H1 (cell line): ENCODE measurements at regions not wholly inside any gene's neighbourhood (a gene's known extent, or its start where the extent isn't known, plus 50 kb on each side); places are given as distances from the start of the nearest gene placed in this dataset.

ENCODE experiments used
- CTCF ChIA-PET: fragments of 300-600 bp; sonication (Branson Sonifier 250); formaldehyde crosslinking; loops from one replicate; lab custom pipeline; 2021; ENCODE audit not compliant: partially characterized antibody; lab: Charles Lee
- POLR2A ChIA-PET: fragments of 300-600 bp; sonication (Branson Sonifier 250); formaldehyde crosslinking; loops from one replicate; lab custom pipeline; 2021; ENCODE audit warnings: inconsistent platforms; ENCODE audit not compliant: partially characterized antibody; lab: Charles Lee
- DNase-seq, 2 experiments: peaks; one replicate each; pipeline versions ENCODE4 v3.0.0 to v3.0.0-alpha.2; 2010 to 2022; ENCODE audit warnings: low spot score in 2 of 2, low read depth in 1 of 2, mixed read lengths in 1 of 2
- FAIRE-seq: peaks from 2 replicates; lab custom pipeline; 2011; peaks lifted over from hg19 to GRCh38; lab: Jason Lieb, UNC
- H2AFZ ChIP-seq: 2 replicates; pipeline ENCODE4 v1.8.1; 2012; ENCODE audit warnings: low read length, inconsistent platforms
- H2AK5ac ChIP-seq: 2 replicates; pipeline ENCODE4 v1.6.1; 2013; ENCODE audit warnings: low read depth, low read length
- H2BK120ac ChIP-seq: replicated peaks from 2 replicates; pipeline ENCODE3; 2013; ENCODE audit warnings: low read depth, low read length, inconsistent platforms
- H2BK12ac ChIP-seq: 2 replicates; pipeline ENCODE4 v1.6.1; 2013; ENCODE audit warnings: low read depth, low read length
- H2BK15ac ChIP-seq: 2 replicates; pipeline ENCODE4 v1.6.1; 2013; ENCODE audit warnings: low read length
- H2BK20ac ChIP-seq: 2 replicates; pipeline ENCODE4 v1.6.1; 2013; ENCODE audit warnings: low read length
- H2BK5ac ChIP-seq: 2 replicates; pipeline ENCODE4 v1.6.1; 2013; ENCODE audit warnings: low read depth, low read length
- H3K14ac ChIP-seq: 2 replicates; pipeline ENCODE4 v1.6.1; 2013; ENCODE audit warnings: inconsistent platforms; ENCODE audit not compliant: insufficient read length
- H3K18ac ChIP-seq: 2 replicates; pipeline ENCODE4 v1.6.1; 2013; ENCODE audit warnings: low read length; ENCODE audit errors: extremely low read depth
- H3K23ac ChIP-seq: 2 replicates; pipeline ENCODE4 v1.6.1; 2013; ENCODE audit warnings: inconsistent platforms; ENCODE audit not compliant: insufficient read length
- H3K23me2 ChIP-seq: 2 replicates; pipeline ENCODE4 v1.6.1; 2013; ENCODE audit warnings: low read depth, low read length
- H3K27ac ChIP-seq: 2 replicates; pipeline ENCODE4 v1.6.1; 2011; ENCODE audit warnings: low read depth, low read length, inconsistent platforms
- H3K27me3 ChIP-seq, 4 experiments: replicated peaks in 1 of 4; 1 replicate in 1 of 4; 2 replicates in 3 of 4; pipeline versions ENCODE4 v1.6.1 to v1.8.1; 2011 to 2013; ENCODE audit warnings: low read length in 3 of 4, mild to moderate bottlenecking in 3 of 4, inconsistent platforms in 2 of 4, mixed read lengths in 2 of 4, moderate library complexity in 1 of 4; ENCODE audit not compliant: control insufficient read depth in 3 of 4, insufficient read depth in 3 of 4; ENCODE audit errors: extremely low read depth in 1 of 4
- H3K36me3 ChIP-seq, 4 experiments: 2 replicates each; pipeline versions ENCODE4 v1.6.1 to v1.8.1; 2011 to 2013; ENCODE audit warnings: mild to moderate bottlenecking in 4 of 4, low read length in 3 of 4, moderate library complexity in 2 of 4, control low read depth in 1 of 4, inconsistent platforms in 1 of 4; ENCODE audit not compliant: insufficient read depth in 4 of 4, control insufficient read depth in 2 of 4
- H3K4ac ChIP-seq: replicated peaks from 2 replicates; pipeline ENCODE3; 2013; ENCODE audit warnings: low read length, low read depth, mixed read lengths, inconsistent platforms; ENCODE audit not compliant: insufficient read length
- H3K4me1 ChIP-seq, 4 experiments: replicated peaks in 1 of 4; 1 replicate in 1 of 4; 2 replicates in 3 of 4; pipeline versions ENCODE4 v1.6.1 to v1.8.1; 2011 to 2013; ENCODE audit warnings: low read length in 3 of 4, inconsistent platforms in 2 of 4, mixed read lengths in 1 of 4; ENCODE audit not compliant: insufficient read depth in 4 of 4, control insufficient read depth in 3 of 4
- H3K4me2 ChIP-seq, 2 experiments: 2 replicates each; pipeline versions ENCODE4 v1.6.1 to v1.8.1; 2011 to 2013; ENCODE audit warnings: low read depth in 2 of 2, low read length in 2 of 2, control low read depth in 1 of 2, inconsistent platforms in 1 of 2, mild to moderate bottlenecking in 1 of 2; ENCODE audit not compliant: insufficient read depth in 1 of 2
- H3K4me3 ChIP-seq, 4 experiments: fragments of 200-600, 300-600 bp in 1 of 4; sonication (generic), shearing (Covaris generic), sonication (Bioruptor Twin) in 1 of 4; 2 replicates each; pipeline versions ENCODE4 v1.5.1 to v1.8.1; 2011 to 2016; ENCODE audit warnings: low read length in 4 of 4, low read depth in 3 of 4, control low read depth in 2 of 4, inconsistent platforms in 2 of 4, mild to moderate bottlenecking in 2 of 4, mixed read lengths in 1 of 4, moderate library complexity in 1 of 4; ENCODE audit not compliant: insufficient read depth in 2 of 4; ENCODE audit errors: extremely low read depth in 1 of 4
- H3K56ac ChIP-seq: replicated peaks from 2 replicates; pipeline ENCODE3; 2013; ENCODE audit warnings: low read depth, mild to moderate bottlenecking, mixed read lengths, low read length, inconsistent platforms; ENCODE audit not compliant: insufficient read length
- H3K79me1 ChIP-seq: 2 replicates; pipeline ENCODE4 v1.6.1; 2013; ENCODE audit warnings: low read depth, low read length, control low read depth
- H3K79me2 ChIP-seq, 2 experiments: 2 replicates each; pipeline versions ENCODE4 v1.6.1 to v1.8.1; 2012 to 2013; ENCODE audit warnings: low read length in 2 of 2, mild to moderate bottlenecking in 2 of 2, inconsistent platforms in 1 of 2; ENCODE audit not compliant: insufficient read depth in 2 of 2, control insufficient read depth in 1 of 2
- H3K9ac ChIP-seq, 4 experiments: replicated peaks in 1 of 4; 1 replicate in 1 of 4; 2 replicates in 3 of 4; pipeline versions ENCODE4 v1.6.1 to v1.8.1; 2011 to 2013; ENCODE audit warnings: low read depth in 3 of 4, low read length in 3 of 4, control low read depth in 2 of 4, mild to moderate bottlenecking in 2 of 4, moderate library complexity in 2 of 4, inconsistent platforms in 1 of 4; ENCODE audit errors: extremely low read depth in 1 of 4
- H3K9me3 ChIP-seq, 2 experiments: 2 replicates each; pipeline versions ENCODE4 v1.6.1 to v1.8.1; 2012 to 2013; ENCODE audit warnings: mild to moderate bottlenecking in 2 of 2, moderate library complexity in 2 of 2, control low read depth in 1 of 2, inconsistent platforms in 1 of 2, low read depth in 1 of 2, low read length in 1 of 2, mixed read lengths in 1 of 2; ENCODE audit not compliant: insufficient read depth in 2 of 2
- H4K20me1 ChIP-seq, 2 experiments: replicated peaks in 1 of 2; 2 replicates each; pipeline versions ENCODE3 to v1.8.1; 2011 to 2013; ENCODE audit warnings: inconsistent platforms in 2 of 2, low read length in 2 of 2, mild to moderate bottlenecking in 1 of 2; ENCODE audit not compliant: insufficient read depth in 2 of 2, control insufficient read depth in 1 of 2
- H4K5ac ChIP-seq: 2 replicates; pipeline ENCODE4 v1.6.1; 2013; ENCODE audit warnings: low read length, low read depth, mixed read lengths, inconsistent platforms; ENCODE audit not compliant: insufficient read length
- H4K8ac ChIP-seq: 2 replicates; pipeline ENCODE4 v1.8.0; 2013; ENCODE audit warnings: mild to moderate bottlenecking, moderate library complexity, low read length, inconsistent platforms; ENCODE audit not compliant: insufficient read depth; ENCODE audit errors: extremely low read depth
- H4K91ac ChIP-seq: replicated peaks from 2 replicates; pipeline ENCODE3; 2013; ENCODE audit warnings: low read length, mixed read lengths, inconsistent platforms; ENCODE audit not compliant: insufficient read length
- EGR1 ChIP-seq: IDR thresholded peaks from 2 replicates; pipeline ENCODE4 v1.6.1; 2011; ENCODE audit warnings: low read depth, low read length, borderline replicate concordance
- SRF ChIP-seq: IDR thresholded peaks from 2 replicates; pipeline ENCODE4 v1.6.1; 2011; ENCODE audit warnings: mild to moderate bottlenecking, low read depth, low read length, moderate library complexity
- WGBS, 2 experiments: shearing (Covaris generic) in 1 of 2; methylation state at CpG; one replicate each; pipeline versions ENCODE4 v1.1.6 to v1.1.7; 2013 to 2015; ENCODE audit warnings: low lambda C conversion rate in 2 of 2, mixed read lengths in 2 of 2, inconsistent platforms in 1 of 2, low coverage in 1 of 2, missing lambda C conversion rate in 1 of 2; ENCODE audit not compliant: insufficient replicate concordance in 2 of 2, insufficient coverage in 1 of 2, insufficient read length in 1 of 2; ENCODE audit errors: extremely low coverage in 1 of 2, missing lambda C conversion rate in 1 of 2; 5-methylcytosine and 5-hydroxymethylcytosine counted together

DNA sequence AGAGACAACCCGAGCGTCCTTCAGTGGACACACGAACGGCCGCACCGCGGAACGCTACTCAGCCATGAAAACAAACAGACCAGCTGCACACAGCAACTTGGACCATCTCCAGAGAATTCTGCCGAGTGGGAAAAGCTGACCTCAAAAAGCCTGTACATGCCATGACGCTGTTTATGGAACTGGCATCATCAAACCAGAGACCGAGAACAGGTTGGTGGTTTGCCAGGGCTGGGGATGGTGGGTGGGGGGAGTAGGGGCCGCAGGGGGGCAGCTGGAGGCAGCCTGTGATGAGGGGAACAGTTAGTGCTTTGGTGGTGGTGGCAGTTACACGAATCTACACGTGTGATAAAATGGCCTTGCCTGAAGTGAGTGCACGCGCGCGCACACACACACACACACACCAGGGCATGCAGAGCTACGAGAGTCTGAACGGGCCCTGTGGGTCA is 169.8 kb downstream of the LAT start:
- DNase-seq (no peak), FAIRE-seq (no peak)
- no peak overlapping the region for H2AK5ac ChIP-seq
- no peaks in the 10 kb centered on the region for H3K79me2 ChIP-seq
- no peak overlapping the region for H3K18ac ChIP-seq
- no peak overlapping the region for H2BK15ac ChIP-seq
- H3K9ac ChIP-seq = no peak overlapping the region
- H3K27ac ChIP-seq = no peak overlapping the region
- no peak overlapping the region for H4K91ac ChIP-seq
- peaks cover 2 to 10% (median 6%) of the 10 kb centered on the region in 4 experiments; a peak in 5 of 7 replicates for H3K4me1 ChIP-seq
- H3K79me1 ChIP-seq = no peaks in the 10 kb centered on the region
- H3K14ac ChIP-seq = no peak overlapping the region
- CTCF ChIA-PET = no interaction called here
- no peaks in the 10 kb centered on the region for H3K36me3 ChIP-seq
- H4K5ac ChIP-seq = no peak overlapping the region
- H2BK12ac ChIP-seq = no peak overlapping the region; the same call in 1 of the 2 replicates
- H3K56ac ChIP-seq = no peak overlapping the region
- no peak overlapping the region for H4K8ac ChIP-seq
- POLR2A ChIA-PET = no interaction called here
- no peak overlapping the region for H3K4me2 ChIP-seq
- no peak overlapping the region for H3K4ac ChIP-seq
- TF ChIP-seq EGR1 (no peak), SRF (no peak)
- H3K27me3 ChIP-seq = no peaks in the 10 kb centered on the region
- no peaks in the 10 kb centered on the region for H3K23me2 ChIP-seq
- no peaks in the 10 kb centered on the region; a peak in 1 of 4 replicates for H3K9me3 ChIP-seq
- H2BK120ac ChIP-seq = no peak overlapping the region
- H4K20me1 ChIP-seq = no peaks in the 10 kb centered on the region
- no peak overlapping the region for H3K23ac ChIP-seq
- no peak overlapping the region for H2BK5ac ChIP-seq
- 94% methylated on average over 20 of the region's 20 CpGs; no CpG with 5 or more reads in 1 of the 2 experiments for WGBS, 2 experiments
- H2BK20ac ChIP-seq = no peak overlapping the region
- H2AFZ ChIP-seq = no peak overlapping the region
- H3K4me3 ChIP-seq = no peak overlapping the region
